ENCODE measurements at regions not wholly inside any gene's neighbourhood (a gene's known extent, or its start where the extent isn't known, plus 50 kb on each side); places are given as distances from the start of the nearest gene placed in this dataset.

- H3K9me2 ChIP-seq (ENCODE audit: insufficient read depth, low read length) = no peaks in the 10 kb centered on the region
- TF ChIP-seq SMC3 (conservative IDR thresholded peaks at IDR 0.05; ENCODE audit: poor library complexity) (no peak), EP300 (conservative IDR thresholded peaks at IDR 0.05; ENCODE audit: poor library complexity, severe bottlenecking) (no peak), CTCF (IDR thresholded peaks at IDR 0.05; ENCODE audit: poor library complexity, severe bottlenecking) (no peak), MXI1 (conservative IDR thresholded peaks at IDR 0.05; ENCODE audit: poor library complexity, severe bottlenecking) (no peak), RAD21 (conservative IDR thresholded peaks at IDR 0.05) (no peak), REST (IDR thresholded peaks at IDR 0.05; ENCODE audit: borderline replicate concordance) (no peak), TAF1 (IDR thresholded peaks at IDR 0.05; ENCODE audit: low read depth) (no peak), POLR2AphosphoS5 (IDR thresholded peaks at IDR 0.05) (no peak), EZH2 (IDR thresholded peaks at IDR 0.05; ENCODE audit: borderline replicate concordance, insufficient read depth, low read length, poor library complexity, severe bottlenecking) (no peak)
Measured at GRCh38 chr4:114205261-114205660, 225.8 kb upstream of the ARSJ start.

DNA sequence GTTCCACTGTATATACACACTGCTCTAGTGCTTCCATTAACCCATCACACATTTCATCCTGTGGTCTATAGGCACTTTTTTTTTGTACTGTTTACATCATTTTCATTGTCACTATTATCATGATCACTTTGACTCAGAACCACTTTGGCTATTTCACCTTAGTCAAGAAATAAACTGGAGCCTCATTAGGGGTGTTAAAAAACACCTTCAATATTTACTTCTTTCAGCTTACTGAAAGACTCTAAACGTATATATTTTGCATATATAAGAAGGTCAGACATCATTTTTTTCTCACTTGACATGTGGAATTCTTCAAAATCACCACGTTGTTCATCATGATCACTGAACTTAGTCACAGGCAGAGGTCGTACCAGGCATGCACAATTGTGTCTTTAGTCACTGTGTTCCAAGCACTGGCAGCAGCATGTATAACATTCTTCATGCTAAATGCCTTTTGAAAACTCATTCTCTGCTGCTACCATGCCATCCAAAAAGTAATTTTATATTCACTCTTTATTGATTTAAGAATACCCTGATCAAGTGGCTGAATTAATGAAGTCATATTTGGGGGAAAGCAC, 229.2 kb upstream of the ARSJ start:
- Histone ChIP-seq H3K27ac (ENCODE audit: low read length) (no peak overlapping the region), H3K9me2 (ENCODE audit: insufficient read depth, low read length) (no peaks in the 10 kb centered on the region), H3K27me3 (ENCODE audit: insufficient read depth, low read depth, low read length) (no peaks in the 10 kb centered on the region), H4K20me1 (ENCODE audit: insufficient read depth) (no peaks in the 10 kb centered on the region), H3K4me3 (ENCODE audit: low read length) (no peak overlapping the region), H3K9ac (ENCODE audit: low read length) (no peak overlapping the region), H2AFZ (ENCODE audit: low read depth, low read length) (no peak overlapping the region), H3K9me3 (ENCODE audit: low read length) (no peaks in the 10 kb centered on the region), H3K36me3 (ENCODE audit: insufficient read depth, low read length) (no peaks in the 10 kb centered on the region), H3K79me2 (replicated peaks; ENCODE audit: insufficient read depth, low read length) (no peaks in the 10 kb centered on the region), H3F3A (ENCODE audit: insufficient read depth, low read length, poor library complexity, severe bottlenecking) (no peaks in the 10 kb centered on the region), H3K4me2 (ENCODE audit: low read length) (no peak overlapping the region)
- TF ChIP-seq MXI1 (conservative IDR thresholded peaks at IDR 0.05; ENCODE audit: poor library complexity, severe bottlenecking) (no peak), EP300 (conservative IDR thresholded peaks at IDR 0.05; ENCODE audit: poor library complexity, severe bottlenecking) (no peak), RAD21 (conservative IDR thresholded peaks at IDR 0.05) (no peak), POLR2AphosphoS5 (IDR thresholded peaks at IDR 0.05) (no peak), EZH2 (IDR thresholded peaks at IDR 0.05; ENCODE audit: borderline replicate concordance, insufficient read depth, low read length, poor library complexity, severe bottlenecking) (no peak), SMC3 (conservative IDR thresholded peaks at IDR 0.05; ENCODE audit: poor library complexity) (no peak), TAF1 (IDR thresholded peaks at IDR 0.05; ENCODE audit: low read depth) (no peak), REST (IDR thresholded peaks at IDR 0.05; ENCODE audit: borderline replicate concordance) (no peak), CTCF (IDR thresholded peaks at IDR 0.05; ENCODE audit: poor library complexity, severe bottlenecking) (no peak)

More at GRCh38 chr4:114205261-114205660, 225.8 kb upstream of the ARSJ start:
- H3K27ac ChIP-seq (ENCODE audit: low read length) = no peak overlapping the region
- H4K20me1 ChIP-seq (ENCODE audit: insufficient read depth) = no peaks in the 10 kb centered on the region
- H3K79me2 ChIP-seq (replicated peaks; ENCODE audit: insufficient read depth, low read length) = no peaks in the 10 kb centered on the region
- H3K9ac ChIP-seq (ENCODE audit: low read length) = no peak overlapping the region
- H3K9me3 ChIP-seq (ENCODE audit: low read length) = no peaks in the 10 kb centered on the region
- no peaks in the 10 kb centered on the region for H3K36me3 ChIP-seq (ENCODE audit: insufficient read depth, low read length)
- no peak overlapping the region for H3K4me3 ChIP-seq (ENCODE audit: low read length)
- no peaks in the 10 kb centered on the region for H3F3A ChIP-seq (ENCODE audit: insufficient read depth, low read length, poor library complexity, severe bottlenecking)
- H3K4me2 ChIP-seq (ENCODE audit: low read length) = no peak overlapping the region
- no peak overlapping the region for H2AFZ ChIP-seq (ENCODE audit: low read depth, low read length)
- no peaks in the 10 kb centered on the region for H3K27me3 ChIP-seq (ENCODE audit: insufficient read depth, low read depth, low read length)
